Panc1 (cell line): ENCODE measurements at regions not wholly inside any gene's neighbourhood (a gene's known extent, or its start where the extent isn't known, plus 50 kb on each side); places are given as distances from the start of the nearest gene placed in this dataset.

ENCODE experiments used
- POLR2AphosphoS5 ChIP-seq: IDR thresholded peaks from 2 replicates; pipeline ENCODE4 v1.6.1; 2012; ENCODE audit warnings: mild to moderate bottlenecking, low read depth, low read length, moderate library complexity
- SIN3A ChIP-seq: IDR thresholded peaks from 2 replicates; pipeline ENCODE4 v1.6.1; 2012; ENCODE audit warnings: low read depth, mild to moderate bottlenecking, low read length, moderate library complexity, borderline replicate concordance; ENCODE audit not compliant: insufficient read depth
- TCF7L2 ChIP-seq: IDR thresholded peaks from 2 replicates; pipeline ENCODE4 v1.6.1; 2011; ENCODE audit warnings: mild to moderate bottlenecking, low read depth, low read length, inconsistent platforms
- TF ChIP-seq, protein P1 (sequence below): fragments of 450-650 bp; IDR thresholded peaks from 2 replicates; pipeline ENCODE4 v1.5.1; 2017; ENCODE audit warnings: mild to moderate bottlenecking
- TF ChIP-seq, protein P2 (sequence below), 2 experiments: IDR thresholded peaks; 2 replicates each; pipeline ENCODE4 v1.6.1; 2011 to 2012; ENCODE audit warnings: low read depth in 2 of 2, control low read depth in 1 of 2, low read length in 1 of 2, mild to moderate bottlenecking in 1 of 2, moderate library complexity in 1 of 2; ENCODE audit not compliant: insufficient read depth in 1 of 2

DNA sequence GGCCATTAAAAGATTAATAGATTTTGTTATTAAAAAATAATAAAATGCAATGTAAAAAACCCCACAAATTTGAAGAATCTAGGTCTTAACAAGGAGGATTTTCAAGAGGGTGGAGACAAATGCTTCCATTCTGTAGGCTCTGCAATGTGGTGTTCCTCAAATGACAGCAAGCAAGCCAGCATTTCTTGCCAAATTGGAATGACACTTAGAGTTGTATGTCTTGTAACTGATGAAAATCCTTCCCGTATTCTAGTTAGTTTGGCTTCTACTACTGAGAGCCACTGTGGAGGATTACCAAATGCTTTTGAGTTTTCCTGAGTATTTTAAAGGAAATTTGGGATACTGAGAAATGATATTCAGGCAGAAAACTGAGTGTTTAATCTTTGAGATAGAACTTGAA, 1225.5 kb upstream of the CITED2 start:
- TF ChIP-seq, protein P1, sequence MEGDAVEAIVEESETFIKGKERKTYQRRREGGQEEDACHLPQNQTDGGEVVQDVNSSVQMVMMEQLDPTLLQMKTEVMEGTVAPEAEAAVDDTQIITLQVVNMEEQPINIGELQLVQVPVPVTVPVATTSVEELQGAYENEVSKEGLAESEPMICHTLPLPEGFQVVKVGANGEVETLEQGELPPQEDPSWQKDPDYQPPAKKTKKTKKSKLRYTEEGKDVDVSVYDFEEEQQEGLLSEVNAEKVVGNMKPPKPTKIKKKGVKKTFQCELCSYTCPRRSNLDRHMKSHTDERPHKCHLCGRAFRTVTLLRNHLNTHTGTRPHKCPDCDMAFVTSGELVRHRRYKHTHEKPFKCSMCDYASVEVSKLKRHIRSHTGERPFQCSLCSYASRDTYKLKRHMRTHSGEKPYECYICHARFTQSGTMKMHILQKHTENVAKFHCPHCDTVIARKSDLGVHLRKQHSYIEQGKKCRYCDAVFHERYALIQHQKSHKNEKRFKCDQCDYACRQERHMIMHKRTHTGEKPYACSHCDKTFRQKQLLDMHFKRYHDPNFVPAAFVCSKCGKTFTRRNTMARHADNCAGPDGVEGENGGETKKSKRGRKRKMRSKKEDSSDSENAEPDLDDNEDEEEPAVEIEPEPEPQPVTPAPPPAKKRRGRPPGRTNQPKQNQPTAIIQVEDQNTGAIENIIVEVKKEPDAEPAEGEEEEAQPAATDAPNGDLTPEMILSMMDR, result no peak
- TF ChIP-seq TCF7L2, result no peak
- no peak for TF ChIP-seq POLR2AphosphoS5
- TF ChIP-seq SIN3A, result no peak
- TF ChIP-seq, protein P2, sequence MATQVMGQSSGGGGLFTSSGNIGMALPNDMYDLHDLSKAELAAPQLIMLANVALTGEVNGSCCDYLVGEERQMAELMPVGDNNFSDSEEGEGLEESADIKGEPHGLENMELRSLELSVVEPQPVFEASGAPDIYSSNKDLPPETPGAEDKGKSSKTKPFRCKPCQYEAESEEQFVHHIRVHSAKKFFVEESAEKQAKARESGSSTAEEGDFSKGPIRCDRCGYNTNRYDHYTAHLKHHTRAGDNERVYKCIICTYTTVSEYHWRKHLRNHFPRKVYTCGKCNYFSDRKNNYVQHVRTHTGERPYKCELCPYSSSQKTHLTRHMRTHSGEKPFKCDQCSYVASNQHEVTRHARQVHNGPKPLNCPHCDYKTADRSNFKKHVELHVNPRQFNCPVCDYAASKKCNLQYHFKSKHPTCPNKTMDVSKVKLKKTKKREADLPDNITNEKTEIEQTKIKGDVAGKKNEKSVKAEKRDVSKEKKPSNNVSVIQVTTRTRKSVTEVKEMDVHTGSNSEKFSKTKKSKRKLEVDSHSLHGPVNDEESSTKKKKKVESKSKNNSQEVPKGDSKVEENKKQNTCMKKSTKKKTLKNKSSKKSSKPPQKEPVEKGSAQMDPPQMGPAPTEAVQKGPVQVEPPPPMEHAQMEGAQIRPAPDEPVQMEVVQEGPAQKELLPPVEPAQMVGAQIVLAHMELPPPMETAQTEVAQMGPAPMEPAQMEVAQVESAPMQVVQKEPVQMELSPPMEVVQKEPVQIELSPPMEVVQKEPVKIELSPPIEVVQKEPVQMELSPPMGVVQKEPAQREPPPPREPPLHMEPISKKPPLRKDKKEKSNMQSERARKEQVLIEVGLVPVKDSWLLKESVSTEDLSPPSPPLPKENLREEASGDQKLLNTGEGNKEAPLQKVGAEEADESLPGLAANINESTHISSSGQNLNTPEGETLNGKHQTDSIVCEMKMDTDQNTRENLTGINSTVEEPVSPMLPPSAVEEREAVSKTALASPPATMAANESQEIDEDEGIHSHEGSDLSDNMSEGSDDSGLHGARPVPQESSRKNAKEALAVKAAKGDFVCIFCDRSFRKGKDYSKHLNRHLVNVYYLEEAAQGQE (IDR thresholded peaks at IDR 0.05; ENCODE audit: insufficient read depth in 1 of 2, low read depth in 2 of 2, low read length in 1 of 2), result no peak
